ENCODE measurements at regions not wholly inside any gene's neighbourhood (a gene's known extent, or its start where the extent isn't known, plus 50 kb on each side); places are given as distances from the start of the nearest gene placed in this dataset.

GRCh38 chr4:79634111-79634510, 226.1 kb upstream of the GK2 start:
- TF ChIP-seq, protein P1, sequence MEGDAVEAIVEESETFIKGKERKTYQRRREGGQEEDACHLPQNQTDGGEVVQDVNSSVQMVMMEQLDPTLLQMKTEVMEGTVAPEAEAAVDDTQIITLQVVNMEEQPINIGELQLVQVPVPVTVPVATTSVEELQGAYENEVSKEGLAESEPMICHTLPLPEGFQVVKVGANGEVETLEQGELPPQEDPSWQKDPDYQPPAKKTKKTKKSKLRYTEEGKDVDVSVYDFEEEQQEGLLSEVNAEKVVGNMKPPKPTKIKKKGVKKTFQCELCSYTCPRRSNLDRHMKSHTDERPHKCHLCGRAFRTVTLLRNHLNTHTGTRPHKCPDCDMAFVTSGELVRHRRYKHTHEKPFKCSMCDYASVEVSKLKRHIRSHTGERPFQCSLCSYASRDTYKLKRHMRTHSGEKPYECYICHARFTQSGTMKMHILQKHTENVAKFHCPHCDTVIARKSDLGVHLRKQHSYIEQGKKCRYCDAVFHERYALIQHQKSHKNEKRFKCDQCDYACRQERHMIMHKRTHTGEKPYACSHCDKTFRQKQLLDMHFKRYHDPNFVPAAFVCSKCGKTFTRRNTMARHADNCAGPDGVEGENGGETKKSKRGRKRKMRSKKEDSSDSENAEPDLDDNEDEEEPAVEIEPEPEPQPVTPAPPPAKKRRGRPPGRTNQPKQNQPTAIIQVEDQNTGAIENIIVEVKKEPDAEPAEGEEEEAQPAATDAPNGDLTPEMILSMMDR (IDR thresholded peaks at IDR 0.05) = no peak
- no peak for TF ChIP-seq POLR2AphosphoS5 (IDR thresholded peaks at IDR 0.05; ENCODE audit: low read depth, low read length)
- TF ChIP-seq, protein P2, sequence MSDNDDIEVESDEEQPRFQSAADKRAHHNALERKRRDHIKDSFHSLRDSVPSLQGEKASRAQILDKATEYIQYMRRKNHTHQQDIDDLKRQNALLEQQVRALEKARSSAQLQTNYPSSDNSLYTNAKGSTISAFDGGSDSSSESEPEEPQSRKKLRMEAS (IDR thresholded peaks at IDR 0.05; ENCODE audit: low read depth) = no peak
- no peak for TF ChIP-seq RAD21 (IDR thresholded peaks at IDR 0.05; ENCODE audit: low read length)
- no peak for TF ChIP-seq CHD2 (IDR thresholded peaks at IDR 0.05; ENCODE audit: low read length, partially characterized antibody)
- TF ChIP-seq TAF1 (IDR thresholded peaks at IDR 0.05; ENCODE audit: borderline replicate concordance, low read depth, low read length) = no peak
- no peak for TF ChIP-seq YY1 (IDR thresholded peaks at IDR 0.05; ENCODE audit: low read depth)
- TF ChIP-seq SIN3A (IDR thresholded peaks at IDR 0.05; ENCODE audit: borderline replicate concordance, low read depth, low read length) = no peak
- TF ChIP-seq, protein P3, sequence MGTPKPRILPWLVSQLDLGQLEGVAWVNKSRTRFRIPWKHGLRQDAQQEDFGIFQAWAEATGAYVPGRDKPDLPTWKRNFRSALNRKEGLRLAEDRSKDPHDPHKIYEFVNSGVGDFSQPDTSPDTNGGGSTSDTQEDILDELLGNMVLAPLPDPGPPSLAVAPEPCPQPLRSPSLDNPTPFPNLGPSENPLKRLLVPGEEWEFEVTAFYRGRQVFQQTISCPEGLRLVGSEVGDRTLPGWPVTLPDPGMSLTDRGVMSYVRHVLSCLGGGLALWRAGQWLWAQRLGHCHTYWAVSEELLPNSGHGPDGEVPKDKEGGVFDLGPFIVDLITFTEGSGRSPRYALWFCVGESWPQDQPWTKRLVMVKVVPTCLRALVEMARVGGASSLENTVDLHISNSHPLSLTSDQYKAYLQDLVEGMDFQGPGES (IDR thresholded peaks at IDR 0.05; ENCODE audit: low read depth, low read length) = no peak
- no peak for TF ChIP-seq TCF12 (IDR thresholded peaks at IDR 0.05)
- no peak for TF ChIP-seq FOXM1 (IDR thresholded peaks at IDR 0.05; ENCODE audit: low read depth)
- TF ChIP-seq FOXJ3 (CRISPR knock-in tag; IDR thresholded peaks at IDR 0.05) = no peak
- TF ChIP-seq REST (IDR thresholded peaks at IDR 0.05; ENCODE audit: low read depth, low read length) = no peak

Data from SK-N-SH (cell line).